GM19468 (cell line): ENCODE measurements at regions not wholly inside any gene's neighbourhood (a gene's known extent, or its start where the extent isn't known, plus 50 kb on each side); places are given as distances from the start of the nearest gene placed in this dataset.

Experiments
- ATAC-seq: cut with Tn5 transposase; IDR thresholded peaks from one replicate; pipeline ENCODE4 v1.9.1; 2021; ENCODE audit warnings: mild to moderate bottlenecking, moderate library complexity, moderate number of reproducible peaks; ENCODE audit not compliant: unreplicated experiment; ENCODE audit errors: extremely low read depth

DNA sequence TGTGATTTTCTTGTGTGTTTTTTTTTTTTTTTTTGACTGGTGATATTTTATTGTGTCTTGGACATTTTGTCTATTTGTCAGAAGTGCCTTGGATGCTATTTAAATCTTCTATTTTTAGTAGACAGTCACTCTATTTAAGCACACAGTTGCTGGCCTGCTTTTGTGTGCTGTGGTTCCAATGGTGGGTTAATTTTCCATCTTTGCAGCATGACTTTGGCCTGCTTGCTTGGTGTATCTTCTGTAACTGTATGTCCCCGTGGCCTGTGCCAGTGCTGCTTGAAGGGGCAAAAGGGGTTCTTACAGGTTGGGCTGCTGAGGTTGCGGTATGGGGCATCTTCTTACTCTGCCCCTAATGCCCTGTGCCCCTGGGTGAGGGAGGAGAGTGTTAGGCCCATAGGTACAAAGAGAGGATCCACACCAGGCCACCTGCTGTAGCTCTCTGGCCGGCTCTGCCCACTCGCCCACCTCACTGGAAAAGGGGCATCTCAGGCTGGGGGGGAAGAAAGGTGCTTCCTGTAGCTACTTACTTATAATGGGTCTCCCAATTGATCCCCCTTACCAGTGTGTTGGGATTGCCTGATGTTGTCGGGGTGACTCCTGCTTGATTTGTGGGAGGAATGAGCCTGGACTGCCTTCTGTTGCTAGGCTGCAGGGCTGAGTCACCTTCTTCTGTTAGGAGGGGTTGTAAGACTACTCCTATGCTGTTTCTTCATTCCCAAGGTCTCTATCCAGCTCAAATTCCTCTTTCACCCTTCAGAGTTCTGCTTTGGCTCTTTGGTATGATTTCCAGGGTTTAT is 490.0 kb upstream of the HS6ST1 start:
- ATAC-seq = no peak

DNA sequence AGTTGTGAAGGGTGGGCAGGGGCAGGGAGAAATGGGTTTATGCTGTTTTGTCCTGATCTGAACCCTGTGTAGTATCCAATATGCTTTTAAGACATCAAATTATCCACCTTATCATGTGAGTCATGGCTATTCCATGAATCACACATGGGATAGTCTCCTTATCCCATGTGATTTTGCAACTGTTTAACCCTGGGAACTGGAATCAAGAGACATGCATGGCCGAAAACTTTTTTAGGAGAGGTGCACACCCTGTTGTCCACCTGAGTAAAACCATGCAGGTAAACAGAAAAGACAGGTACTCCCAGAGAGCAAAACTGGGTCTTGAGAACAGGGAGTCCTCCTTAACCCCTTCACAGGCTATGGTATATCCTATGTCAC is 490.6 kb upstream of the HS6ST1 start:
- no peak for ATAC-seq

DNA sequence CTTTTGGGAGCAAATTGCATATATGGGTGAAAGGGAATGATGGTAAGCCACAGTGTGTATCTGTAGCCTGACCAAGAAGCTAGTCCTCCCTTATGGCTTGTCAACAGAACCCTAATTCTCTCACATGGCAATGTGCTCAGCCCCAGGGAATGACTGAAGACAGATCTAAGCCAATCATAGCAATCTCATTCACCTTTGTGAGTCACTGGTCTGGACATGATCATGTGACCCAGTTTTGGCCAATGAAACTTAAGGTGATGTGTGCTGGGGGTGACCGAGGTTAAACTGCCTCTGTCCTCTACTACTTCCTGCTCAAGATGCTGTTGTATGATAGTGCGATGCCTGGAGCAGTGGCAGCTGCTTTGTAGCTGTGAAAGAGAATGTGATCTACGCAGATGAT is 491.2 kb upstream of the HS6ST1 start:
- ATAC-seq = no peak

DNA sequence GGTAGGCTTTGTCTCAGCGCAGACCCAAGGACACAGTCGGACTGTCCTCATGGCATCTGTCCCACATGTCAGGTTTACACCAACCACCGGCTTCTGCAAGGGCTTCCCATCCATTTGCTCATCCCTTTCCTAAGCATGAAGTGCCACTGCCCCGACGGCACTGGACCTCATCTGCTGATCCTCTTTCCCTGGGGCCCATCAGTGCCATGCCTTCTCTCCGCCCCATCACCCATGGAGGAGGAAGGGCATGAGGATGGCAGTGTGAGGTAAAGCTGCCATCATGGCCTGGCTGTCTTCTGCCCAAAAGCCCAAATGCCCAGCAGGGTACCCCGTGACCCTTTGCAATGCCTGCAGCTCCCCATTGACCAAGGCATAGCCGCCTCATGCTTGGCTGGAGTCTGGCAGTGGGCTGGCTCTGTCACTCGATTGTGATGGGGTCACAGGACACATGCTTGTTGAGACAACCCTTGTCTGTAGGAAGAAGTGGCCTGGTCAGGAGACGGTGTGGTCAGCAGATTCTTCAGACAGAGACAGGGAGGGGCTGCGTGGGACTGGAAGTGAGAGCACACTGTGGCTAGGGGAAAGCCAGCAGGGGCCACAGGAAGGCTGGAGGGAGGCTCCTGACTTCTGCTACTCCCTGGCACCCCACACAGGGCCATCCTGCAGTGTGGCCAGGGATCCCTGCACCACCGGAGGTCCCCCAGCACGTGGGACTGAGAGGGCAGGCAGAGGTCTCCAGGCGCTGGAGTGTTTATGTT is 493.7 kb upstream of the HS6ST1 start:
- no peak for ATAC-seq

DNA sequence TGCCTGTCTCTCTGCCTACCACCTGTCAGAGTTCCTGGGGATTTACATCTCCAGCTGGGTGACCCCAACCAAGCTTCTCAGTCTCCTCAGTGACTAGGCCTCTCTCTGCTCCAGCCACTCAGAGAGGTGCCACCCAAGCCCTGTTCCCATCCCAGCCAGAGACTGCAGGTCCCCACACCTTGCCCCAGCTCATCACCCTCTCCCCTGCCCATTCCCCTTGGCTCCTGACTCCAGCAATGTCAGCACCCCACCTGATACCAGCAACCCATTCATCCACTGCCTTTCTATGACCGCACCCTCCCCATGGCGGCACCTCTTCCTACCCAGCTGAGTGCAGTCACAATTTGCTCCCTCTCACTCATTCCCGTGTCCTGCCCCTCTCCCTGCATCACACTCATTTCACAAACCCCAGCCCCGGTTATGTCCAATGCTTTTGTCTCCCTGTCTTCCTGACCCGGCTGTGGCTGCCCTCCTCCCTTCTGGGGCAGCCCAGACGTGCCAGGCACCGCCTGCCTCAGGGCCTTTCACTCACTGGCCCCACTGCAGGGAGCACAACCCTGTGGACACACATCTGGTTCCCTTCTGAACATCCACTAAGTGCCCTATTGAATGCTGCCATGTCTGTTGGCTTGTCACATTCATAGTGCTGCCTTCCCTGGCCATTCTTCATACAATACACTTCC is 494.8 kb upstream of the HS6ST1 start:
- ATAC-seq = no peak

DNA sequence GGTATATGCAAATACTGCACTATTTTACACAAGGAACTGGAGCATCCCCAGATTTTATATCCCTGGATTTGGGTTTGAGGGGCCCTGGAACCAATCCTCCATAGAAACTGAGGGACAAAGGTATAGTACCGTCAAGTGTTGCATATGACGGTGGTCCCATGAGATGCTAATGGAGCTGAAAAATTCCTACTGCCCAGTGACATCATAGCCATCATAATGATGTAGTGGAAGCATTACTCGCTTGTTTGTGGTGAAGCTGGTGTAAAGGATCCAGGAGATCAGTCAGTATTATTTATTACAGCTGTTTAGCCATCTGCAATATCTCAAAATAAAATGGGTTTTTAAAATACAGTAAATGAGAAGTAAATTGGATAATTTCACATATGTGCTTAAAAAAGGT is 496.6 kb upstream of the HS6ST1 start:
- no peak for ATAC-seq

DNA sequence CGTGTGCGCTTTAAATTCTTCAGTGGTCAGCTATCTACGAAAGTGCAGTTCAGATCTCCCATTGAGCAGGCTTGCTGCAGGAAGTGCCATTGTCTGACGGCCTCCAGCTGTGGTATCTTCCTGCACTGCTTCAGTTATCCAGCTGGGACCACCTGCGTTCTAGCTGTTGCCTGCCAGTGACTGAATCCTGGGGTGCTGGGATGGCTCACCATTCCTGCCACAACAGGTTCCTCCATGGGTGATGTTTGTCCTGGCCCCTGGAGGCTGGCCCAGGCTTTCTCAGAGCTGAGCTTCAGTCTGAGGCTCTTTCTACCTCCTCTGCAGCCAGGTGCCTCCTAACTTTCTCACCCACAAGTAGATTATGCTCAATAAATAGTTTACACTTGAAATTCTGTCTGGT is 498.5 kb upstream of the HS6ST1 start:
- ATAC-seq = no peak

DNA sequence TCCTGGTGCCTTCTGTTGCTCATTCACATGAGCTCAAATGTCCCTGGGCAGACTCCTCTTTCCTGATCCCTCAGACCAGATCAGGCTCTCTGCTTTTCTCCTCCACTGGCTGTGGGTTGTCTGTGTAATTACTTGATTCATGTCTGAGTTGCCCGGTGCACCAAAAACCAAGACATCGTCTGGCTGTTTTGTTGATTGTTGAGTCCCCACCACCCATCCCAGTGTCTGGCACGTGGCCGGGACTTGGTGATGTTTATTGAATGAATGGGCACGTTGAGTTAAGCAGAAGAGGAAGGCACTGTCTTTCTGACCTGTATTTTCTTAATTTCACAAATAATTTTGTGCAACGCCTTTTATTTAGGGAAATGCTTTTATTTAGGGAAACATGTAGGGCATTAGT is 499.1 kb upstream of the HS6ST1 start:
- no peak for ATAC-seq

DNA sequence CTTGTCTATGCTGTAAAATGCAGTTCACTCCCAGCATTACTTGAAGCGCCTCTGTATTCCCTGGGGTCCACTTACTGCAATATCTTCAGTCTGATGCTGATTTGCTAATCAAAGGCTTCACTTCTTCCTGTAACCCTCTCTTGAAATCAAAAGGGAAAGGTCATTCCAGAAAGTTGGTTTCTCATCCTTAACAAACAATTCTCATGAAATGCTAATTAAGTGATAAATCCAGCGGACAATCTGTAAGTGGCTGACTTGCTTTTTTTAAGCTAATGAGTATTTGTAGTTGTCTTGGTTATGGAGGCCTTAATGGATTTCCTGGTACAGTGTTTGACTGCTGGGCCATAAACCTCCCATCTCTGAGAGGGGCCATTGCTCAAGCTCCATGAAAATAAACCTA is 499.6 kb upstream of the HS6ST1 start:
- no peak for ATAC-seq

DNA sequence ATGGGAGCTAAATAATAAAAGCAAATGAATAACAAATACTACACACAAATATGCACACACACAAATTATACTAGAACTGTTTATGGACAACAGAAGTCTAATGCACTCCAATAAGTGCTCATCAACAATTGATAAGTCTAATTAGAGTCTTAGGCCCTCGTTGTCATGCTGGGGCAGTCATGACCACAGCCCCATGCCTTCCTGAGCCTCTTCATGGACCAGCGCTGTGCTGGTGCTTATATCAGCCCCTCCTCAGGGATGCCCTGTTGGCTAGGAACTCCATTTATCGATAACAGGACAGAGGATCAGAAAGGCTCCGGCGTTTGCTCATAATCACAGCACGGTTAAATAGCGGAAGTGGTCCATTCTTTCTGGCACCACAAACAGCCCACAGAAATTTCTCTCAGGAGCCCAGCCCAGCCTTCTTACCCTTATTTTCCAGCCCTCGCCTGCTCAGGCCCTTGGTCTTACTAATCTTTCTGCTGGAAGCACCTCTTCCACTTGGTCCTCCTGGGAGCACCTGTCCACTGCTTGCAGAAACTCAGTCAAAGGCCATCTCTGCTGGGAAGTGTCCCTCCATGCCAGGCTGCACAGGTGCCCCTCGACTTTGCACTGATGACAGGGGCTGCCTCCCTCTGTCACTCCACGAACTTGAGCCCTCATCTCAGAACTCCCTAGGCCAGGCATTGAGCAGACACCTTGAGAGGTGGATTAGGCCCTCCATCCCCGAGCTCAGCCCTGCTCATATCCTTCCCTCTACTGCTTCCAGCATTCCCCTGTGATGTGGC is 500.2 kb upstream of the HS6ST1 start:
- no peak for ATAC-seq

DNA sequence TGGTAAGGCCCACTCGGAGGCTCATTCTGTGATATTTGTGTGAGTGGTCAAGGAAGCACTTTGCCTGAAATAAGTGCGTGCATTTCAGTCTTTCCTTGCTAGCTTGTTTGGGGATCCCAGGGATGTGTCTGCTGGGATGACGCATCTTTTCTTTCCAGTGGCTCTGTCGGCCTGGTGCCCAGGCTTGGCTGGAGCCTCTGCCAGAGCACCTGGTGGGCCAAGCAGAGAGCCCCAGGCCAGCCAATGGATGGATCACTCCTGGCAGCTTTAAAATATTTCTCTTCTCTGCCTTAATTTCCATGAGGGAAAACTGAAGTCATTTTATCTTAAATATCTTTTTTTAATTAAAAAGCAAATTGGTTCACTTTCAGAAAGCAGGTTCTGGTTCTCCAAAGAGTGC is 501.8 kb upstream of the HS6ST1 start:
- ATAC-seq = no peak

DNA sequence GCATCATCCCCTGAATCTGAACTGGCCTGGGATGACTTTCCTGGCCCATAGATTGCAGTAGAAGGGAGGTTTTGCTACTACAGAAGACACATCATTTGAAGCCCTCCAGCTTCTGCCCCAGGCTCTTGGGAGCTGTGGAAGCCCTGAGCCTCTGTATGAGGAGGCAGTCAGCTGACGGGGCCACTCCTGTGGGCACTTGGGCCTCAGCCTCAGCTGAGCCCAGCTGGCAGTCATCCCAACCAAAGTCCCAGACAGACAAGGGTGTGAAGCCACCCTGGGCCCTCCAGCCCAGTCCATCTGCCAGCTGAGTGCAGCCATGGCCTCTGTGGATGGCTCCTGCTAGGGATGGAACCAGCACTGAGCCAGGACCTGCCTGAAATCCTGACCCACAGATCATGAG is 502.3 kb upstream of the HS6ST1 start:
- ATAC-seq = no peak

DNA sequence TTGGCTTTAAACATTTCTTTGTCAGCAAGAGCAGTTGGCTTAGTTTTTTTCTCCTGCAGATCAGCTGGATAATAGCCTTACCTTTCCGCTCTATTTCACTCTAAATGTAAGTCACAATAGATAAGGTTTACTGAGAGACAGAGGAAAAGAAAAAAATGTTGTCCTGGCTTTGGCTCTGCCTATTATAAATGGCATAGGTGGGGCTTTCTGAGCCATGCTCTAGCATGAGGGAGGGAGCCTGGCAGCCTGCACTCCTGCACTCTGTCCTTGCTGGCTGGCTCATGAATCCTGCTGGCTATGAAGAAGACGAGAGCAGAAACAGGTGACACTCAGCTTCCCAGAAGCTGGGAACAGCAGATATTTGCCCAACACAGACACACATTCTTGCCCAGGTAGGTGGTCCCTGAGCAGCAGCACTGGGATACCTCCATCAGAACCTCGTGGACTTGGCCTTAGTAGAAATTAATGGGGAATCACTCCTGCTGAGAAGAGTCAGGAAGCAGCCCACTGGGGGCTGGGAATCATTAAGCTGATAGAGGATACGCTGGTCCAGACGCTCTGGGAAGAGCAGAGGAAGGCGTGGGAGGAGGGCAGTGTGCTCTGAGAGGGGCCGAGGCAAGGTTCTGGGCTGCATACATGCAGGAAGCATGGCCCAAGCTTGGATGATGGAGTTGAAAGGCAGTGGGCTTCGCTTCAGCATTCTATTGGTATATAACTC is 514.4 kb upstream of the HS6ST1 start:
- no peak for ATAC-seq

DNA sequence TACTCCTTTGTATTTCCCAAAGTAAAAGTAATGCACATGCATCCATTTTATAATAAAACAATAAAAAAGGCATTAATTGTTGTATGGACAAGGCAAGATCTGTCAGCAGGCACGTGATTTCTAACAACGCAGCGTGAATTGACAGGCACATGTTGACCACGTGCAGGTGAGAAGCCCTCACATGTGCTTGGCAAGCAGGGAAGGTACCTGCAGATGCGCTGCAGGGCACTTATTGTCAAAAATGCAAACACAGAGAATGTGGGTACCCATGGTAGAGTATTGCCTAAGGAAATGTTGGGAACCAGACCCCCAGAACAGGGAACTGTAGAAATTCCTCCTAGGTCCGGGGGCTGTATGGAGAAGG is 515.0 kb upstream of the HS6ST1 start:
- no peak for ATAC-seq

DNA sequence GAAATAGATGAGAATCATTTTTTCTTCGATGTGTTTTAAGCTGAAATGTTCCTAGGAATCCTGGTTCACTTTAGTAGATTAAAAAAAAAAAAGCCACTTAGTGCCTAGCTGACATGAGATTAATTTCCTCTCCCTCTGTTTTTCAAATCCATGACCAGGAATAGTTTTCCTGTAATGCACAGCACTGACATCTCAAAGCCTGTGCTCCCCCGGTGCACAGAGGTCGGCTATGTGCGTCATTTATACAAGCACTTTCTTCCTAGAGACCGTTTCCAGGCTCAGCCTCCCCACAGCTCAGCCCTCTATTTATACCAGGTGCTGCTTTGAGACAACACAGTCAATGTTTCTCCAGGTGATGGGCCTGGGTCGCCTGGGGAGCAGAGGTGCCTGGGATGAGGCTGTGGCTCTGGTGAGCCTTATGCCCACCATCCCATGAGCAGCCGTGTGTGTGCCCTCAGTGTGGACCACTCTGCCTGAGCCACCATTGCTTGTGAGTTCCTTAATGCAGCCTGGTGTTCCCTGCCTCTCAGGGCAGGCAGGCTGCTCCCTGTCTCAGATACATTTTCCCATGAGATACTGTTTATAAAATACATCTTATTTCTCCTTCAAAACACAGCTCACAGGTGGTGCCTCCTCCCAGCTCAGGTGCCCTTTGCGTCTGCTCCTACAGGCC is 515.7 kb upstream of the HS6ST1 start:
- ATAC-seq = no peak

DNA sequence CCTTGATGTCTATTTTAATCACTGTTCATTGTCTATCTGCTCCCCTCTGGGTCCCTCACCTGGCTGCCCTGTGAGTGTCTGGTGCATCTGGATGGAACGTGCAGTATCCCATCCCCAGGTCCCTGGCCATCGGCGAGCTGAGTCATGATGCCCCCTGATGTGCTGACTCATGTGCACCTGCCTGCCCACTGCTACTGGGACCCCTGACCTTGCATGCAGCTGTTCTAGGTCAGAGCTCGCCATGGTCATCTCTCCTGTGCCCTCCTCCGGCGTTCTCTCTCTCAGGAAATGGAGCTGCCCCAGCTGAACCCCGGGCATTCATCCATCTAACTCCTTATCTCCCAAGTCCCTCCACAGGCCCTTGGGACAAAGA is 516.2 kb upstream of the HS6ST1 start:
- ATAC-seq = no peak

DNA sequence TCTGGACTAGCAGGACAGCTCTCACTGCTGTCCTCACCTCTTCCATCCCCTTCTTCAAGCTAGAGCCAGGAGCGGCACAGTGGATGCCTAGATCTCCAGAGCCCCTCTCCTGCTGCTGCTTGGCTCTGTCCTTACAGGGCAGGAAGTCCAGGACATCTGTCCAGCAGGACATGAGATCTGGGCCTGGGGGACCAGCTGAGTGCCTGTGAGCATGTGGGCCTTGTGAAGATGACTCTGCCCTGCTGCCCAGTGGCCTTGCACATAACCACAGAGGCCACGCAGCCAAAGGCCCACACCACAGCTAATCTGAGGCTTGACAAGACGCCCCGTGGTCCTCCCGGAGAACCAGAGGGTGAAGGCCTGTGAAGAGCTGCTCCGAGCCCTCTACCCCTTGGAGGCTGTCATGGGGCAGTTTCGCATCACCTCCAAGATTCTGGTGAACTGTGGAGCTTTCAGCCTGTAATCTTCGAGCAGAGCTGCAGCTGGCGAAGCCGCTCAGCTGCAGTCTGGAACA is 516.7 kb upstream of the HS6ST1 start:
- no peak for ATAC-seq

DNA sequence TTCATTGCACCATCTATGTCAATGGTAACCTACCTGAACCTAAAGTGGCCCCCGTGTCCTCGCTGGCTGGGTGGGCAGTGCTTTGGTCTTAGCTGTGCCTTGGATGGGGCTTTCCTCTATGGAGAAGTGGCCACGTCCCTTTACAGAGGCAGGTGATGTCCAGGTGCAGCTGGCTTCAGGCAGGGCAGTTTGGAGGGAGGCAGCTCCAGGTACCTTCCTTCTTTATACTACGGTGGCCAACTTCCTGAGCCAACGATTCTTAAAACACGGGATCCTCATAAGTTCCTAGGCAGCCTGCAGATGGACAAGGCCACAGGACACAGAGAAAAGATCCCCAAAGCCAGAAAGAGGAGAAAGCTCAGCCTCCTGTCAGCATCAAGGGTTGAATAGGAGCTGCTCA is 517.3 kb upstream of the HS6ST1 start:
- no peak for ATAC-seq

DNA sequence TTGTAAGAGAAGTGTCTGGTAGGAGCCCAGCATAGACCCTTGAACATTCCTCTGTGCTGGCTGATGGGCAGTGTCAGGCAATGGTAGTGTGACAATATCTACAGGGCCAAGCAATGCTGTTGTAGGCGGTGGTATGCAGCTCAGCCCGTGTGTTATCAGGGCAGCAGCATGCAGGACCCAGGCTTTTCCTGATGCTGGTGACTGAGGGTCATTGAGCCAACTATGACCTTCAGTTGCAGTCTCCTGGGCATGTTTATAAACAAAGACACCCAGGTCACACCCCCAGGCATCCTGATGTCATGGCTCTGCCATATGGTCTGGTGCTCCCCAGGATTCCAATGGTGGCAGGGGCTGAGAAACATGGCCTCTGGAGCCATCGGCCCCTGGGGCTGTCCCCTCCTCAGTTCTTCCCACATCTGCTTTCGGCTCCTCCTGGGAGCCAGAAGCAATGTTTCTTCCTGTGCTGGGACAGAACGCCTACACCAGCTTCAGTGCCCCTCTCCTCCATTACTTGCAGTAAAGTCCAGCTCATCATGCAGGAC is 518.0 kb upstream of the HS6ST1 start:
- no peak for ATAC-seq
